Ecto neural progenitor cell (in vitro differentiated cells): ENCODE measurements at regions not wholly inside any gene's neighbourhood (a gene's known extent, or its start where the extent isn't known, plus 50 kb on each side); places are given as distances from the start of the nearest gene placed in this dataset.

Experiments
- DNase-seq: peaks from one replicate; pipeline ENCODE4 v3.0.0-alpha.2; 2018; ENCODE audit warnings: low spot score

GRCh38 chr7:18200855-18201254, 173.2 kb upstream of the PRPS1L1 start:
- no peak for DNase-seq

- DNase-seq = no peak
These were observed 173.7 kb upstream of the PRPS1L1 start for GRCh38 chr7:18201350-18201749.

GRCh38 chr7:18202315-18203045, 174.8 kb upstream of the PRPS1L1 start:
- no peak for DNase-seq

- DNase-seq = no peak
These were observed 178.7 kb upstream of the PRPS1L1 start for GRCh38 chr7:18206331-18206730.

GRCh38 chr7:18208921-18209320, 181.3 kb upstream of the PRPS1L1 start:
- DNase-seq = no peak

- DNase-seq = no peak
These were observed 182.7 kb upstream of the PRPS1L1 start for GRCh38 chr7:18210377-18210776.

GRCh38 chr7:18210788-18211187, 183.1 kb upstream of the PRPS1L1 start:
- DNase-seq = no peak

GRCh38 chr7:18212308-18212707, 184.7 kb upstream of the PRPS1L1 start:
- DNase-seq = no peak

- DNase-seq = no peak
These were observed 185.1 kb upstream of the PRPS1L1 start for GRCh38 chr7:18212758-18213157.

GRCh38 chr7:18213652-18214051, 186.0 kb upstream of the PRPS1L1 start:
- no peak for DNase-seq

GRCh38 chr7:18216270-18216669, 188.6 kb upstream of the PRPS1L1 start:
- no peak for DNase-seq

- DNase-seq = no peak
These were observed 194.0 kb upstream of the PRPS1L1 start for GRCh38 chr7:18221377-18222293.

GRCh38 chr7:18222636-18223035, 195.0 kb upstream of the PRPS1L1 start:
- DNase-seq = no peak

GRCh38 chr7:18224138-18224537, 196.5 kb upstream of the PRPS1L1 start:
- no peak for DNase-seq

- DNase-seq = no peak
These were observed 197.4 kb upstream of the PRPS1L1 start for GRCh38 chr7:18225067-18225466.

- no peak for DNase-seq
These were observed 199.0 kb upstream of the PRPS1L1 start for GRCh38 chr7:18226598-18226997.

GRCh38 chr7:18228686-18229085, 201.0 kb upstream of the PRPS1L1 start:
- no peak for DNase-seq

- DNase-seq = no peak
These were observed 202.6 kb upstream of the PRPS1L1 start for GRCh38 chr7:18230271-18230670.

GRCh38 chr7:18231854-18232253, 204.2 kb upstream of the PRPS1L1 start:
- no peak for DNase-seq

GRCh38 chr7:18234519-18234918, 206.9 kb upstream of the PRPS1L1 start:
- no peak for DNase-seq

- no peak for DNase-seq
These were observed 208.2 kb upstream of the PRPS1L1 start for GRCh38 chr7:18235819-18236218.

- DNase-seq = no peak
These were observed 211.6 kb upstream of the PRPS1L1 start for GRCh38 chr7:18239212-18239611.

- DNase-seq = no peak
These were observed 214.0 kb upstream of the PRPS1L1 start for GRCh38 chr7:18241543-18242231.
